ENCODE measurements at regions not wholly inside any gene's neighbourhood (a gene's known extent, or its start where the extent isn't known, plus 50 kb on each side); places are given as distances from the start of the nearest gene placed in this dataset.

DNA sequence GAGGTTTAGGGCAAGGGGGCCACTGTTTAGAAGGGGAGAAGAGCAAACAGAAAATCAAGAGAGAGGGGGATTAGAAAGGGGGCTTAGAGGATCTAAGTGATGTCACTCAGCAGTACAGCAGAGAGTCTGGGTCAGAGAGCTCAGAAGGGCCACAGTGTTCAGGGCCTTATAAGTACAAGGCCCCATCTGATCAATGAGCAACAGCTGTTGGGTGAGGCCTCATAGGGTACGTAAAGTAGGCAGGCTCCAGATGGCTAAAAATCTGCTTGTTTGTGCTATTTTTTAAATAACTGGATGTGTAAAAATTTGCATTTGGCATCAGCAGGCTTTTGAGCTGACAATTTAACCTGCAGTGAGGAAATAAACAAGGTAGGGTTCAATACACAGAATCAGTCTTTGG, 149.8 kb downstream of the SH3BGRL2 start:
- Histone ChIP-seq H3K27ac (ENCODE audit: extremely low read depth, low read depth, low read length) (no peak overlapping the region), H3K4me1 (ENCODE audit: control insufficient read depth, insufficient read depth, low read length) (no peaks in the 10 kb centered on the region), H3K4me3 (ENCODE audit: low read depth, low read length) (no peak overlapping the region), H3K36me3 (ENCODE audit: control insufficient read depth in 2 of 2, insufficient read depth in 1 of 2, low read length in 2 of 2) (no peaks in the 10 kb centered on the region), H3K9me3 (ENCODE audit: control insufficient read depth, insufficient read depth, low read depth, low read length) (no peaks in the 10 kb centered on the region)
- ChIA-PET CTCF (interaction anchor here (0.7 to 3.0 kb wide), 4 partner anchors 10 to 1887 kb away, joined by 3 to 22 read pairs (median 4); no protein-coding TSS in a partner anchor), POLR2A (no interaction called here)
- TF ChIP-seq ZBTB48 (tag by site-specific recombination; IDR thresholded peaks at IDR 0.05) (no peak), ZBTB20 (tag by site-specific recombination; IDR thresholded peaks at IDR 0.05) (no peak), ZNF10 (tag by site-specific recombination; IDR thresholded peaks at IDR 0.05) (no peak), ZNF24 (tag by site-specific recombination; IDR thresholded peaks at IDR 0.05) (no peak), ZNF366 (tag by site-specific recombination; conservative IDR thresholded peaks at IDR 0.05) (no peak), ZNF677 (tag by site-specific recombination; IDR thresholded peaks at IDR 0.05) (no peak), ZNF175 (tag by site-specific recombination; IDR thresholded peaks at IDR 0.05) (no peak), ZNF837 (tag by site-specific recombination; IDR thresholded peaks at IDR 0.05) (no peak), ZNF544 (tag by site-specific recombination; IDR thresholded peaks at IDR 0.05) (no peak), ZNF629 (tag by site-specific recombination; IDR thresholded peaks at IDR 0.05) (no peak), ZNF223 (tag by site-specific recombination; IDR thresholded peaks at IDR 0.05) (no peak), ZNF350 (tag by site-specific recombination; IDR thresholded peaks at IDR 0.05) (no peak), ZNF776 (tag by site-specific recombination; IDR thresholded peaks at IDR 0.05; ENCODE audit: borderline replicate concordance) (no peak)
- TF ChIP-seq, protein P1, sequence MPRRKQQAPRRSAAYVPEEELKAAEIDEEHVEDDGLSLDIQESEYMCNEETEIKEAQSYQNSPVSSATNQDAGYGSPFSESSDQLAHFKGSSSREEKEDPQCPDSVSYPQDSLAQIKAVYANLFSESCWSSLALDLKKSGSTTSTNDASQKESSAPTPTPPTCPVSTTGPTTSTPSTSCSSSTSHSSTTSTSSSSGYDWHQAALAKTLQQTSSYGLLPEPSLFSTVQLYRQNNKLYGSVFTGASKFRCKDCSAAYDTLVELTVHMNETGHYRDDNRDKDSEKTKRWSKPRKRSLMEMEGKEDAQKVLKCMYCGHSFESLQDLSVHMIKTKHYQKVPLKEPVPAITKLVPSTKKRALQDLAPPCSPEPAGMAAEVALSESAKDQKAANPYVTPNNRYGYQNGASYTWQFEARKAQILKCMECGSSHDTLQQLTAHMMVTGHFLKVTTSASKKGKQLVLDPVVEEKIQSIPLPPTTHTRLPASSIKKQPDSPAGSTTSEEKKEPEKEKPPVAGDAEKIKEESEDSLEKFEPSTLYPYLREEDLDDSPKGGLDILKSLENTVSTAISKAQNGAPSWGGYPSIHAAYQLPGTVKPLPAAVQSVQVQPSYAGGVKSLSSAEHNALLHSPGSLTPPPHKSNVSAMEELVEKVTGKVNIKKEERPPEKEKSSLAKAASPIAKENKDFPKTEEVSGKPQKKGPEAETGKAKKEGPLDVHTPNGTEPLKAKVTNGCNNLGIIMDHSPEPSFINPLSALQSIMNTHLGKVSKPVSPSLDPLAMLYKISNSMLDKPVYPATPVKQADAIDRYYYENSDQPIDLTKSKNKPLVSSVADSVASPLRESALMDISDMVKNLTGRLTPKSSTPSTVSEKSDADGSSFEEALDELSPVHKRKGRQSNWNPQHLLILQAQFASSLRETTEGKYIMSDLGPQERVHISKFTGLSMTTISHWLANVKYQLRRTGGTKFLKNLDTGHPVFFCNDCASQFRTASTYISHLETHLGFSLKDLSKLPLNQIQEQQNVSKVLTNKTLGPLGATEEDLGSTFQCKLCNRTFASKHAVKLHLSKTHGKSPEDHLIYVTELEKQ (tag by site-specific recombination; IDR thresholded peaks at IDR 0.05; ENCODE audit: borderline replicate concordance): no peak
- TF ChIP-seq, protein P2, sequence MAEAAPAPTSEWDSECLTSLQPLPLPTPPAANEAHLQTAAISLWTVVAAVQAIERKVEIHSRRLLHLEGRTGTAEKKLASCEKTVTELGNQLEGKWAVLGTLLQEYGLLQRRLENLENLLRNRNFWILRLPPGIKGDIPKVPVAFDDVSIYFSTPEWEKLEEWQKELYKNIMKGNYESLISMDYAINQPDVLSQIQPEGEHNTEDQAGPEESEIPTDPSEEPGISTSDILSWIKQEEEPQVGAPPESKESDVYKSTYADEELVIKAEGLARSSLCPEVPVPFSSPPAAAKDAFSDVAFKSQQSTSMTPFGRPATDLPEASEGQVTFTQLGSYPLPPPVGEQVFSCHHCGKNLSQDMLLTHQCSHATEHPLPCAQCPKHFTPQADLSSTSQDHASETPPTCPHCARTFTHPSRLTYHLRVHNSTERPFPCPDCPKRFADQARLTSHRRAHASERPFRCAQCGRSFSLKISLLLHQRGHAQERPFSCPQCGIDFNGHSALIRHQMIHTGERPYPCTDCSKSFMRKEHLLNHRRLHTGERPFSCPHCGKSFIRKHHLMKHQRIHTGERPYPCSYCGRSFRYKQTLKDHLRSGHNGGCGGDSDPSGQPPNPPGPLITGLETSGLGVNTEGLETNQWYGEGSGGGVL (tag by site-specific recombination; IDR thresholded peaks at IDR 0.05): no peak
- TF ChIP-seq, protein P3, sequence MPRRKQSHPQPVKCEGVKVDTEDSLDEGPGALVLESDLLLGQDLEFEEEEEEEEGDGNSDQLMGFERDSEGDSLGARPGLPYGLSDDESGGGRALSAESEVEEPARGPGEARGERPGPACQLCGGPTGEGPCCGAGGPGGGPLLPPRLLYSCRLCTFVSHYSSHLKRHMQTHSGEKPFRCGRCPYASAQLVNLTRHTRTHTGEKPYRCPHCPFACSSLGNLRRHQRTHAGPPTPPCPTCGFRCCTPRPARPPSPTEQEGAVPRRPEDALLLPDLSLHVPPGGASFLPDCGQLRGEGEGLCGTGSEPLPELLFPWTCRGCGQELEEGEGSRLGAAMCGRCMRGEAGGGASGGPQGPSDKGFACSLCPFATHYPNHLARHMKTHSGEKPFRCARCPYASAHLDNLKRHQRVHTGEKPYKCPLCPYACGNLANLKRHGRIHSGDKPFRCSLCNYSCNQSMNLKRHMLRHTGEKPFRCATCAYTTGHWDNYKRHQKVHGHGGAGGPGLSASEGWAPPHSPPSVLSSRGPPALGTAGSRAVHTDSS (tag by site-specific recombination; IDR thresholded peaks at IDR 0.05): no peak

DNA sequence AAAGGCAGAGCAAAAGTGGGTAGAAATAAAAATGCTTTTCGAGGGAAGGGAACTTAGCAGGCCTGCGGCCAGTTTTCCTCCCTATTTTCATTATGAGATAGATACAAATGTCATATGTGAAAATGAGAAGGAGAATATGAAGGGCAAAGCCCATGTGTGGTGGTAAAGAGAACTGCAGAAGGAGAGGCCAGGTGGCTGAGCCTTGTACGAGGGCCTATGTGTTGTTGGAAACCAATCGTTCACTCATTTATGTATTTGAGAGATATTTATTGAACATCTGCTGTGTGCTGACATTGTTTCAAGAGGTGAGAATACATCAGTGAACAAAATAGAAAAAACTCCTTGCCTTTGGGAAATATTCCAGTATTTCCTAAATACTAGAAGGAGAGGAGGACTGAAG, 147.7 kb downstream of the SH3BGRL2 start:
- H3K36me3 ChIP-seq (ENCODE audit: control insufficient read depth in 2 of 2, insufficient read depth in 1 of 2, low read length in 2 of 2): no peaks in the 10 kb centered on the region
- CTCF ChIA-PET: interaction anchor here (0.5 to 1.9 kb wide), 35 partner anchors 8 to 234 kb away, joined by 3 to 36 read pairs (median 5); no protein-coding TSS in a partner anchor
- no peak for TF ChIP-seq YY1 (tag by site-specific recombination; IDR thresholded peaks at IDR 0.05)
- TF ChIP-seq ZNF792 (tag by site-specific recombination; IDR thresholded peaks at IDR 0.05): no peak
- TF ChIP-seq ZNF112 (tag by site-specific recombination; IDR thresholded peaks at IDR 0.05): no peak
- TF ChIP-seq ZNF354C (tag by site-specific recombination; IDR thresholded peaks at IDR 0.05; ENCODE audit: borderline replicate concordance, low read depth): no peak
- no peak for TF ChIP-seq ZNF510 (tag by site-specific recombination; IDR thresholded peaks at IDR 0.05; ENCODE audit: insufficient replicate concordance)
- no peak for TF ChIP-seq ZNF292 (tag by site-specific recombination; IDR thresholded peaks at IDR 0.05; ENCODE audit: borderline replicate concordance, low read depth)
- no peak for TF ChIP-seq SP3 (tag by site-specific recombination; IDR thresholded peaks at IDR 0.05)
- TF ChIP-seq ZNF416 (tag by site-specific recombination; IDR thresholded peaks at IDR 0.05): no peak
- no peak for TF ChIP-seq ZNF548 (tag by site-specific recombination; IDR thresholded peaks at IDR 0.05)
- no peak for TF ChIP-seq ZNF24 (tag by site-specific recombination; IDR thresholded peaks at IDR 0.05)
- TF ChIP-seq, protein P4, sequence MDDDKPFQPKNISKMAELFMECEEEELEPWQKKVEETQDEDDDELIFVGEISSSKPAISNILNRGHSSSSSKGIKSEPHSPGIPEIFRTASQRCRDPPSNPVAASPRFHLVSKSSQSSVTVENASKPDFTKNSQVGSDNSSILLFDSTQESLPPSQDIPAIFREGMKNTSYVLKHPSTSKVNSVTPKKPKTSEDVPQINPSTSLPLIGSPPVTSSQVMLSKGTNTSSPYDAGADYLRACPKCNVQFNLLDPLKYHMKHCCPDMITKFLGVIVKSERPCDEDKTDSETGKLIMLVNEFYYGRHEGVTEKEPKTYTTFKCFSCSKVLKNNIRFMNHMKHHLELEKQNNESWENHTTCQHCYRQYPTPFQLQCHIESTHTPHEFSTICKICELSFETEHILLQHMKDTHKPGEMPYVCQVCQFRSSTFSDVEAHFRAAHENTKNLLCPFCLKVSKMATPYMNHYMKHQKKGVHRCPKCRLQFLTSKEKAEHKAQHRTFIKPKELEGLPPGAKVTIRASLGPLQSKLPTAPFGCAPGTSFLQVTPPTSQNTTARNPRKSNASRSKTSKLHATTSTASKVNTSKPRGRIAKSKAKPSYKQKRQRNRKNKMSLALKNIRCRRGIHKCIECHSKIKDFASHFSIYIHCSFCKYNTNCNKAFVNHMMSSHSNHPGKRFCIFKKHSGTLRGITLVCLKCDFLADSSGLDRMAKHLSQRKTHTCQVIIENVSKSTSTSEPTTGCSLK (tag by site-specific recombination; IDR thresholded peaks at IDR 0.05): no peak
- TF ChIP-seq YY2 (tag by site-specific recombination; IDR thresholded peaks at IDR 0.05): no peak
- TF ChIP-seq ZNF169 (tag by site-specific recombination; IDR thresholded peaks at IDR 0.05): no peak
- no peak for TF ChIP-seq ZNF114 (tag by site-specific recombination; IDR thresholded peaks at IDR 0.05)

More for the DNA sequence above, 147.7 kb downstream of the SH3BGRL2 start:
- H3K27ac ChIP-seq (ENCODE audit: extremely low read depth, low read depth, low read length): no peak overlapping the region
- no peaks in the 10 kb centered on the region for H3K9me3 ChIP-seq (ENCODE audit: control insufficient read depth, insufficient read depth, low read depth, low read length)
- no peak overlapping the region for H3K4me3 ChIP-seq (ENCODE audit: low read depth, low read length)
- POLR2A ChIA-PET: no interaction called here
- no peaks in the 10 kb centered on the region for H3K4me1 ChIP-seq (ENCODE audit: control insufficient read depth, insufficient read depth, low read length)
